Activated CD8-positive, alpha-beta T cell treated with anti-CD3 and anti-CD28 coated beads for 36 hours (primary cell): ENCODE measurements at regions not wholly inside any gene's neighbourhood (a gene's known extent, or its start where the extent isn't known, plus 50 kb on each side); places are given as distances from the start of the nearest gene placed in this dataset.

ENCODE experiments used
- ATAC-seq: fragments of 200-7000 bp; cut with Tn5 transposase; one replicate; pipeline ENCODE4 v1.10.0; 2021; ENCODE audit warnings: mild to moderate bottlenecking, moderate library complexity
- CTCF ChIA-PET: fragments of 350-600 bp; sonication (Branson Sonifier 250); formaldehyde crosslinking; loops from one replicate; lab custom pipeline; 2021; ENCODE audit warnings: antibody characterized with exemption; lab: Charles Lee
- POLR2A ChIA-PET: fragments of 350-600 bp; sonication (Branson Sonifier 250); formaldehyde crosslinking; loops from one replicate; lab custom pipeline; 2021; ENCODE audit warnings: antibody characterized with exemption; lab: Charles Lee
- DNase-seq: peaks from one replicate; pipeline ENCODE4 v3.0.0-alpha.2; 2020
- H3K27ac Mint-ChIP-seq: one replicate; pipeline ENCODE4 v1.8.0; 2021; ENCODE audit warnings: mild to moderate bottlenecking, mixed read lengths
- H3K27me3 Mint-ChIP-seq: one replicate; pipeline ENCODE4 v1.8.0; 2021; ENCODE audit warnings: mixed read lengths
- H3K36me3 Mint-ChIP-seq: one replicate; pipeline ENCODE4 v1.8.0; 2021; ENCODE audit warnings: low read depth, mixed read lengths
- H3K4me1 Mint-ChIP-seq: one replicate; pipeline ENCODE4 v1.8.0; 2021; ENCODE audit warnings: low read depth, mixed read lengths
- H3K4me3 Mint-ChIP-seq: one replicate; pipeline ENCODE4 v1.8.0; 2021; ENCODE audit warnings: mild to moderate bottlenecking, moderate library complexity, mixed read lengths
- H3K9me3 Mint-ChIP-seq: one replicate; pipeline ENCODE4 v1.8.0; 2021; ENCODE audit warnings: mixed read lengths
- intact Hi-C: fragments of 100-400 bp; cut with micrococcal nuclease; formaldehyde crosslinking; loops from one replicate; pipeline ENCODE4 v1.10.0; 2022
- TF ChIP-seq, protein P1 (sequence below): fragments of 200-600 bp; IDR thresholded peaks from one replicate; pipeline ENCODE4 v1.8.0; 2022; ENCODE audit warnings: antibody characterized with exemption, mild to moderate bottlenecking

GRCh38 chr1:200473698-200474371 lies 64.0 kb upstream of the ZNF281 start:
- intact Hi-C loops, result loop anchor here (1.0 kb wide), 1 partner anchor 26 kb away; no protein-coding TSS in a partner anchor
- ATAC-seq (peak; percentile 82), DNase-seq (peak; percentile 49)
- Mint-ChIP-seq H3K27ac (peak overlapping the region; percentile 40), H3K4me1 (peaks cover 35% of the 10 kb centered on the region), H3K27me3 (peaks cover 11% of the 10 kb centered on the region), H3K36me3 (no peaks in the 10 kb centered on the region), H3K4me3 (peak overlapping the region; percentile 18), H3K9me3 (no peaks in the 10 kb centered on the region)
- CTCF ChIA-PET, result interaction anchor here (1.7 to 2.2 kb wide), 2 partner anchors 10 to 20 kb away, joined by 3 to 8 read pairs; no protein-coding TSS in a partner anchor
- POLR2A ChIA-PET, result interaction anchor here (0.6 kb wide), 1 partner anchor 482 kb away, joined by 3 read pairs; no protein-coding TSS in a partner anchor
- TF ChIP-seq, protein P1, sequence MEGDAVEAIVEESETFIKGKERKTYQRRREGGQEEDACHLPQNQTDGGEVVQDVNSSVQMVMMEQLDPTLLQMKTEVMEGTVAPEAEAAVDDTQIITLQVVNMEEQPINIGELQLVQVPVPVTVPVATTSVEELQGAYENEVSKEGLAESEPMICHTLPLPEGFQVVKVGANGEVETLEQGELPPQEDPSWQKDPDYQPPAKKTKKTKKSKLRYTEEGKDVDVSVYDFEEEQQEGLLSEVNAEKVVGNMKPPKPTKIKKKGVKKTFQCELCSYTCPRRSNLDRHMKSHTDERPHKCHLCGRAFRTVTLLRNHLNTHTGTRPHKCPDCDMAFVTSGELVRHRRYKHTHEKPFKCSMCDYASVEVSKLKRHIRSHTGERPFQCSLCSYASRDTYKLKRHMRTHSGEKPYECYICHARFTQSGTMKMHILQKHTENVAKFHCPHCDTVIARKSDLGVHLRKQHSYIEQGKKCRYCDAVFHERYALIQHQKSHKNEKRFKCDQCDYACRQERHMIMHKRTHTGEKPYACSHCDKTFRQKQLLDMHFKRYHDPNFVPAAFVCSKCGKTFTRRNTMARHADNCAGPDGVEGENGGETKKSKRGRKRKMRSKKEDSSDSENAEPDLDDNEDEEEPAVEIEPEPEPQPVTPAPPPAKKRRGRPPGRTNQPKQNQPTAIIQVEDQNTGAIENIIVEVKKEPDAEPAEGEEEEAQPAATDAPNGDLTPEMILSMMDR, result no peak

DNA sequence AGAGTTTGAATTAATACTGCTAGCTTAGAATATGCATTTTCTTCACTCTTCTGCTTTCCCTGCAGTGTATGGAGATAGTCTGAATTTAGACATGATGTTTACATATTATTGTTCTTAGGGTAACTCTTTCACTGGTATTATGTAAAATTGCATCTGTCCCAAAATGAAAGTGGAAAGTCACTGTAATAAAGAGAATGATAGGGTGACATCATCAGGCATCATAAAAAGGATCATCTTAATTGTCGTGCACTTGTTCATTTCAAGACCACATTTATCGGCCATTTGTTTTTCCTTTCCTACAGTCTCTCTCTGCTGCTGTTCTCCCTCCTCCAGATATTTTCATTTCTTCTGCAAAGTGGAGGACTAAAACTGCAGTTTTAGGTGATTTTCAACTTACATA lies 61.9 kb upstream of the ZNF281 start:
- ChIA-PET CTCF (no interaction called here), POLR2A (interaction anchor here (0.9 kb wide), 1 partner anchor 14 kb away, joined by 3 read pairs; no protein-coding TSS in a partner anchor)
- H3K27me3 Mint-ChIP-seq, result peaks cover 16% of the 10 kb centered on the region
- no peak overlapping the region for H3K27ac Mint-ChIP-seq
- TF ChIP-seq, protein P1, result no peak
- no peaks in the 10 kb centered on the region for H3K36me3 Mint-ChIP-seq
- no peak for DNase-seq
- no peaks in the 10 kb centered on the region for H3K9me3 Mint-ChIP-seq
- peaks cover 35% of the 10 kb centered on the region for H3K4me1 Mint-ChIP-seq
- ATAC-seq, result peak; percentile 47
- H3K4me3 Mint-ChIP-seq, result no peak overlapping the region
- intact Hi-C loops, result no loop called here

DNA sequence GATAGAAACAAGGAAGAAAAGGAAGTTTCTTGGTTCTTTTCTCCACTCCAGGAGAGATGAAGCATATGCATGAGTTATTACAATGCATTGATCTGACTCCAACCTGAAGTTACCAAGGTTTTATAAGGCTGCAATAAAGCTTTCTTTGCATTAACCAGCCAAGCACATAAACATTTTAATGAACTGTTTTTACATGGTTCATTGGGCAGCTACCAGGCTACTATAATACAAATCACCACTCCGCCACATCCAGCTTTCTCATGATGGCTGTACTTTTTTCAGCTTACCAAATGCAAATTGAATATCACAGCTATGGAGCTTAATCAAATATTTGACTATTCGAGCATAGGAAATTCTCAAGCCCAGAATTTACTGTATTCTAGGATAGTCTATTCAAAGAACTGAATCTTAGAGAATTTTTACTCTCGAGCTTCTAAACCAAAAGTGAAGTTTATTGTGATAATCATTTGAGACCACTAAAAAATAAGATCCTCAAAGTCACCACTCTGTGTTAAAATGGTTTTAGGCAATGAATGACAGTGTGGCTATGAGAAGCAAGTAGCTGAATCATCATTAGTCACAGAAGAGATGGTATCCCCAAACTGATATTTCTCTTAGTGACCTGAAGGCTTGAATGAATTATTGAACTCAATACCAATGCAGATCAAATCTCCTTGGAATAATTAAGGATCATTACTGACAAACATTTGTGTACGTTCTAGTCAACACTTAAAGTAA lies 58.6 kb upstream of the ZNF281 start:
- H3K27me3 Mint-ChIP-seq, result peaks cover 11% of the 10 kb centered on the region
- DNase-seq (no peak), ATAC-seq (no peak)
- no peak overlapping the region for H3K4me3 Mint-ChIP-seq
- TF ChIP-seq, protein P1, result no peak
- intact Hi-C loops, result no loop called here
- H3K4me1 Mint-ChIP-seq, result peaks cover 17% of the 10 kb centered on the region
- ChIA-PET POLR2A (no interaction called here), CTCF (interaction anchor here (1.1 kb wide), 1 partner anchor 20 kb away, joined by 3 read pairs; no protein-coding TSS in a partner anchor)
- no peaks in the 10 kb centered on the region for H3K9me3 Mint-ChIP-seq
- no peaks in the 10 kb centered on the region for H3K36me3 Mint-ChIP-seq
- H3K27ac Mint-ChIP-seq, result no peak overlapping the region

- H3K9me3 Mint-ChIP-seq, result no peaks in the 10 kb centered on the region
- H3K27me3 Mint-ChIP-seq, result peaks cover 5% of the 10 kb centered on the region
- CTCF ChIA-PET, result interaction anchor here (1.2 kb wide), 1 partner anchor 24 kb away, joined by 5 read pairs; no protein-coding TSS in a partner anchor
- H3K4me3 Mint-ChIP-seq, result no peak overlapping the region
- POLR2A ChIA-PET, result interaction anchor here (0.7 to 1.4 kb wide), 2 partner anchors 8 to 17 kb away, joined by 3 read pairs; no protein-coding TSS in a partner anchor
- no peaks in the 10 kb centered on the region for H3K4me1 Mint-ChIP-seq
- intact Hi-C loops, result no loop called here
- no peak for ATAC-seq
- no peak overlapping the region for H3K27ac Mint-ChIP-seq
- H3K36me3 Mint-ChIP-seq, result no peaks in the 10 kb centered on the region
- TF ChIP-seq, protein P1, result no peak
- no peak for DNase-seq
These were observed 55.1 kb upstream of the ZNF281 start for GRCh38 chr1:200464784-200465400.
